NAMALWA (cell line): ENCODE measurements at regions not wholly inside any gene's neighbourhood (a gene's known extent, or its start where the extent isn't known, plus 50 kb on each side); places are given as distances from the start of the nearest gene placed in this dataset.

Source experiments
- DNase-seq: peaks from one replicate; pipeline ENCODE4 v3.0.0-alpha.2; 2015; ENCODE audit warnings: low spot score

DNA sequence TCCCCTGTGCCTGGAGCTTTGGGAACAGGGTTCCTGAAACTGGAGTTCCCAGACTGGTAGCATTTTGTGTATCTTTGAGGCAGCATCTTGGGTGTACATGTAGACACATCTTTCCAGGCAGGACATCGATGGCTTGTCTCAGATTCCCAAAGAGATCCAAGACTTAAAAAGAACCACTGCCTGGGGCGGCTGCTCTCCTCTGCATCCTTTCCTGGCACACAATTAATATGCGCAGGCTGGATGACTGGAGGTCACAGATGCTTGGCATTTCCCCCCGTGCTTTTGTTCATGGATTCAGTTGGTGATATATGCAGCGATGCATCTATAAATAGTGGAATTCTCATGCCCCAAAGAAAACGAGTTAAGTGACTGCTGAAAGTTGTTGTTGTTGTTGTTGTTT lies 80.5 kb downstream of the CLDN34 start:
- DNase-seq: no peak

DNA sequence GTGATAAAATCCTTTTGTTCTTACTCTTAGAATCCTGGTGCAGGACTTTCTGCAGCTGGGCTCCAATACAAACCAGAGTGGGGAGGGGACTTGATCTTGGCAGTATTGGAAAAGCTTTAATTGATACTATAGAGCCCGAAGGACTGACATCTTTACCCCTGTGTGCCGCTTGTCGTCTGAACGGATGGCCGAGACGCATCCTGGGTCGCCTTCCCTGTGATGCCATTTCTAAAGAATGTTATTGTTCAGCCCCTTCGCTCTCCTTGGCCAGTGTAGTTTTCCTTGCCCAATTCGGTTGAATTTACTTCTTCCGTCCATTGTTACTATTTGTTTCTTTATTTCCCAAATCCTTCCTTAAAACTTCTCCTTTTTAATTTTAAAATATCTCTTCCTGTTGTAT lies 80.9 kb downstream of the CLDN34 start:
- DNase-seq: no peak

GRCh38 chrX:10048707-10049106 lies 81.5 kb downstream of the CLDN34 start:
- DNase-seq: no peak

GRCh38 chrX:10049236-10049635 lies 82.1 kb downstream of the CLDN34 start:
- DNase-seq: no peak

- DNase-seq: no peak
These were observed 83.3 kb downstream of the CLDN34 start for GRCh38 chrX:10050481-10050880.

DNA sequence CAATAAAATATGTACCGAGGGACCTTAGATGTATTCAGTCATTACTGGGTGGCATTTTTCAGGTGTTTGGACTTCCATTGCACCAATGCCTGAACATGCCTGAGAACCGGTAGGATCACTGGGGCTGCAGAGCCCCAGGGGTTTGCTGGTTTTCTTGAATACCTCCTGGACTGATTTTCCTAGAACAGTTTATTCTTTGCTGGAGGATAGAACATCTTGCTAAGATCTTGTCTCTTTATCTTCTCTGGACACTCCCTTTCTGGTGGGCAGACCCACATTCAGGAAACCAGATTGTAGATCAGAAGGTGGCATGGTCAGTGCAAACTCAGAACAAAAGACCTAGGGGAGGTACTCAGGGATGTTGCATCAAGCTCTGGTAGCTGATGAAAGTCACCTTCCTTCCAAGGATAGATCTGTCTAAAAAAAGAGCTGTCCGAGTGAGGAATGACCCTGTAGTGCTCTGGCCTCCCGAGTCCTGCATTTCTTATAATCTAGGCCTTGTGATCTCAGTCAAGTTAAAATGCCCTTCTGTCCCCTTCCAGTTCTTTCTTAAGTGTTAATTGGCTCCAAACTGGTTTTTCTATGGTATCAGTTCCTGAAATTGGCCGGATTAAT lies 84.8 kb downstream of the CLDN34 start:
- no peak for DNase-seq

DNA sequence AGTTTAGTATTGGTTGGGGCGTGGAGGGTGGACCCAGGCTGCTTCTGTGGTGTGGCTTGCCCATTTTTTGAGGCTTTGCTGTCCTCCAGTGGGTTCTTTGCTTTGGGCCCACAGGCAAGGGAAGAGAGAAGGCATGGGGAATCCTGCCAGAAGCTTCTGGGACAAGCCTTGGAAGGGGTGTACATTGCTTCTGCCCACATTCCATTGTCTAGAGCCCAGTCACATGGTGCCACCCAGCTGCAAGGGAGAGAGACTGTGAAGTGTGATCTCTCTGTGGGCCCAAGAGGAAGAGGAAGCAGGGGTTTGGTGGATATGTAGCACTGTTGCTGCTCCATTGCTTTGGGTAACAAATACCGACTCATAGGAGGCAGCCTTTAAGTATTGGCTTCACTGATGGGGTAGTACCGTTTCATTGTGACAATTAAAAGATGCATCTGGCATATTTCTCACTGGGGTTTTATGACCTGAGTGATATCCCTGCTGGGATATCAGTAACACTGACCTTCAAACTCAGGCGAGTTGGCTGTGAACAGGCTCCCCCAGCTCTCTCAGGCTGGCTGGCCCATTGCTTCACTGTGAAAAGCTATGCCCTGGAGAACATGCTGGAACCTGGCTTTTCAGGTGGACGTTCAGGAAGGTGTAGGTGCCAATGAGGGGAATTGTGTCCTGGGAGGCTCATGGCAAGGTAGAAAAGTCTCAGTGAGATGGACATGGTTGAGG lies 85.9 kb downstream of the CLDN34 start:
- DNase-seq: no peak

DNA sequence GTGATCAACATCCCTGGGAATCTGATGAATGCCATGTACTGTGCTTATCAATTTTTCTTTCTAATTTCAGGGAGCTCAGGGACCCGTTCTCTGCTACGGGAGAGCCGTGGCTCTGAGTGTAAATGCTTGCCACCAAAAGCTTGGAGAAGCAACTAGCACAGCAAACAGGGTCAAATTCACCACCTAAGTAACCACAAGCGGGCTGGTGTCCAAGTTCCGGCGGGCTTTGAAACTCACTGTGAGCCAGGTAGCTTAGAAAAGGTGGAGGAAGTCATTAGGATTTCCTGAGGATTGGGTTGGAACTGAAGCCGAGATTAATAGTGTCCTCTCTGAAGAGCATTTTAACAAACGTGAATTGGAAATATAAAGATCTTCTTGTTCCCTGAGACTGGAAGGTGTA lies 87.2 kb downstream of the CLDN34 start:
- no peak for DNase-seq

- no peak for DNase-seq
These were observed 88.3 kb downstream of the CLDN34 start for GRCh38 chrX:10055430-10055829.

DNA sequence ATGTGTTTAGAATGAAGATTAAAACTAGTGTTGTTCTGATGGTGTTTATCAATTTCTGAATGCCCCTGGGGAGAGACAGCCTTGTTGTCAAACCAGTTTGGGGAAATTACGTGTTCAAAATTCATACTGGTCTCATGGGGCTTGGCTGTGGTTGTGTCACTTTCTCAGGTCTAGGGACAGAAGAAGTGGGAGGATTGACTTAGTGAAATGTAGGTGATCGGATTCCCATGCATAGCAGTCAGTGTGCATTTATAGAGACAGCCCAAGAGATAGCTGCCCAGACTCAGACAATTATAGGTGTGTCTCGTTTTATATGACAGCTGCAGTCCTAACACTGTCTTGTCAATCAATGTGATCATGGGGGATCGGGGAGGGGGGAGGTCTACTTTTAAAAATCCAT lies 94.4 kb upstream of the CLCN4 start:
- no peak for DNase-seq

DNA sequence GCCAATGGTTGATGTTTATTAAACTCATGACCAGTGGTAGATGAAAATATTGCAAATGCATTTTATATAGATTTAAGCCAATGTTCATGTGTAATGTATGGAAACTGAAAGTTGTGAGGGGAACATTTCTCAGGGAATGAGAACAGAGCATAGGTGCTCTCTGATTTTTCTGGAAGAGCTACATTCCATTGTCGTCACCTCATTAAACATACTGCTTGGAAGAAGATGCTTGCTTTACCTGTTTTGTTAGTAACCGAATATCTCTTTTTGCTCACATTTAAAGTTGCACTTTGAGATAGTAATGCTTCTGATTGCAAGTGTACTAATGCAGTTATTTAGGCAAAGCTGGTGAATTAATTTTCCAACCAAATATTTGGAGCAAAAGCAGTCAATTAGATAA lies 93.8 kb upstream of the CLCN4 start:
- no peak for DNase-seq

GRCh38 chrX:10064736-10065135 lies 92.0 kb upstream of the CLCN4 start:
- no peak for DNase-seq

DNA sequence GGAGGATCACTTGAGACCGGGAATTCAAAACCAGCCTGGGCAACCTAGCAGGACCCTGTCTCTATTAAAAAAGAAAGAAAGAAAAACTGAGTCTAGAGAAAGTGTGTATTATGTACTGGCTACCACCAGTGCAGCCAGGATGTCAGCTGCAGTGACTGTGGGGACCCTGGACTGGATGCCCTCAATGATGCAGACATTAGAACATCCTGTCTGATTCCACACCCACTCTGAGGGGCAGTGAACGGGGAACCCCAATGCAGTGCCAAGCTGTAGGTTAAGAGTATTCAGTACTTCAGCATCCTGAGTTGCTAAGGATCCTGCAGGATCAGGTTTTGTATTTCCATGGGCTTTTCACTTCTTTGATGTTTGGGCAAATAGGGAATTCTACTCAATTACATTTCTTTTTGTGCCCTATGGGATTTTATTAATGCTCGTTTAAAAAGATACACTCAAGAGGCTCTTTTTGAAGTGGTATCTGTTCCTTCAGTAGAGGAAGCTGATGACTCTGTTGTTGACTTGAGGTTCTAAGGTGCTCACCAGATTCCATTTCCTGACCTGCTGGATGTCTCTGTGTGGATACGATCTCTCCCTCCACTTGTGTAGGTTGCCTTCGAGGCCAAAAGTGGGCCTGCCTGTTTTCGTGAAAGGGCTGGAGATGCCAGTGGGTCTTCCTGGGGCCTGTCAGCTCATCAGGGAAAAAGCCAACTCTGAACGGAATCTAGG lies 85.9 kb upstream of the CLCN4 start:
- no peak for DNase-seq

DNA sequence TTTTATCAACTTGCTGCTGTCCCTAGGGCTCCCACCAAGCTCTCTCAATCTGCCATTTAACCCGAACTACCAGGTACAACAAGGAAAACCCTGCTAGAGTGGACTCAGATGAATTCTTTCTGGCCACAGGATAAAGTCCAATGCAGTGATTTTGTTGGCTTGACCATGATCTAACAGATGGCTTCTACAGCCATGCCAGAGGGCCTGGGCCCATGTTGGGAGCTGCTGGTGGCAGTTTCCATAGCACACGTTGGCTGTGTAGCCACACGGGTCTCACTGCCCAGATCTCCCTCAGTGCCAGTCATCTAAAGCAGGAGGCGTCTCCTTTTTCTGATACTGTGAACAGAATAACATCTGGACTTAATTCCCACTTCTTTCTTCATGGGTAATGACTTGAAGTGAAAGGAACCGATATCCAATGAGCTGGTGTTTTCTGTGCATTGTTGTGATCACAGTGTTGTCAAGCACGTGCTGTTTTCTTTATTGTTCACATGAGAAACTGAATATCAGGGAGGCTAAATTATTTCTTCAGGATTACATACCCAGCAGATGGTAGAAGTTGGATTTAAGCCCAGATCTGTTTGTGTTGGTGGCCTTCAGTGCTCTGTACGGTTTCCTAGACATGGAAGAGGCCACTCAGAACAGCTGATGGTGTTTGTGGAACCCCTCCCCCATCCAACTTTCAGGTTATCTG lies 85.2 kb upstream of the CLCN4 start:
- no peak for DNase-seq

DNA sequence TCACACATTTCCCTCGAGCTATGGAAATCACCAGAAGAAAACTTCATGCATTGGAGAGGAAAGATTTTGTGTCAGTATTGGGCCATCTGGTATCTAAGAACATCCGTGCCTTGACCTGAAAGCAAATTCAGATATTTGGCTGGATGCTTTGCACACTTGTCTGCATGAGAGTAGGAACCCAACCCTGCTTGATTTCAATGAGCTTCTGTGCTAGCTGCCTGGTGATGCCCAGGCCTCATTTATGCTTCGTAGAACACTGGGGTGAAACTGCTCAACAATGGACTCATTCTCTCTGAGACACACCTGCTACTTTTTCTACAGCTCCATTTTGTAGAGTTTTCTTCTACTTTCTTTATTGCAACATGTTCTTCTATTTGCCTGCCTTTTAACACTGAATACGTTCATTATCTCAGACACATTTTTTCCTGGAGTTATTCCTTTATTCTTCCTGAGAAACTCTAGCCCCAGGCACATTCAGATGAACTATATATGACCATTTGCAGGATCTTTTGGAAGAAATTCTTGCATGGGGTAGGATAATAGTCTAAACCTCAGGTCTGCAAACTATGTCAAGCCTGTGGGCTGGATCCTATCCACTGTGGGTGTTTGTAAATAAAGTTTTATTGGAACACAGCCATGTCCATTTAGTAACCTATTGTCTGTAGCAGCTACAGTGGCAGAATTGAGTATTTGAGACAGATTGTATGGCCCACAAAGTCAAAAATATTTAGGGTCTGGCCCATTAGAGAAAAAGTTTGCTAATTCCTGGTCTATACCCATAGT lies 83.8 kb upstream of the CLCN4 start:
- DNase-seq: no peak

- DNase-seq: no peak
These were observed 83.1 kb upstream of the CLCN4 start for GRCh38 chrX:10073671-10074070.

GRCh38 chrX:10074241-10074941 lies 82.4 kb upstream of the CLCN4 start:
- no peak for DNase-seq

GRCh38 chrX:10076765-10077164 lies 80.0 kb upstream of the CLCN4 start:
- DNase-seq: no peak

- DNase-seq: no peak
These were observed 79.2 kb upstream of the CLCN4 start for GRCh38 chrX:10077425-10078188.

DNA sequence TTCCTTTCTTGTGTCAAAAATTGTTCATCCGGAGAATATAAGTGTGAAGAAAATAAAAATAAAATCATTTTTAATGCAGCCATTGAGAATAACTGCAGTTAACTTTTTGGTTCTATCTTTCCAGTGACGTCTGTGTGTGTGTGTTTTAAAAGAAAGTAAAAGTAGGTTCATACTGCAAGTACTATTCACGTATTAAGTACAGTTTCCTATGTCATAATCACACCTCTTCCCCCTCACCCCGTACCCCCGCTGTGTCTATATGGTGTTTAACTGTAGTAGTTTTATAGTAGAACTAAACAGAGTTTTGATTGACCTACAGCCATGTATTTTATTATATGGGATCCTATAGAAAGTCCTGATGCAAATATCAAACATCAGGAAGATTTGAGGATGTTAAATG lies 78.5 kb upstream of the CLCN4 start:
- no peak for DNase-seq

- DNase-seq: no peak
These were observed 77.5 kb upstream of the CLCN4 start for GRCh38 chrX:10079231-10079630.
